ENCODE measurements at regions not wholly inside any gene's neighbourhood (a gene's known extent, or its start where the extent isn't known, plus 50 kb on each side); places are given as distances from the start of the nearest gene placed in this dataset.

DNA sequence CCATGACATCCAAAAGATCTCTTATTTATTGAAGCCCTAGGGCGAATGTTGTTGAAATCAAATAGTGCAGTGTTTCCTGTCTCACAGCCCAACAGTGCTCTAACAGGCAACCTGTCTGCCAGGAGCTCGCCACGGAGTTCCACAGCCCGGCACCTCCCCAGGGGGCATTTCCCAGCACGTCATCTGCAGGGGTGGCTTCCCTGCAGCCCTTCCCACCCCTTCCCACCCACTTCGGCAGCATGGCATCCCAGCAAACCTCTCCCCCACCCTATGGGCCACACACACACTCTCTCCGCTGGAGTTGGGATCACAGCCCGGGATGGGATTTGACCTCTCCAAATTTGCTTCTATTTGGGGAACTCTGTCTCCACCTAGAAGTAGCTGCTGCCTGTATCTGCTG lies 62.7 kb upstream of the C14orf180 start:
- in situ Hi-C loops (cut with MboI) (no loop called here), intact Hi-C loops (cut with micrococcal nuclease) (no loop called here)
- DNase-seq (ENCODE audit: extremely low read depth in 1 of 4, low spot score in 3 of 4) (no peak), FAIRE-seq (no peak), ATAC-seq (no peak)
- Histone ChIP-seq H3K36me3 (ENCODE audit: control insufficient read depth, insufficient read depth, low read length) (no peaks in the 10 kb centered on the region), H3K27me3 (ENCODE audit: control insufficient read depth in 2 of 2, insufficient read depth in 2 of 2, low read length in 2 of 2) (peaks cover 0 to 25% of the 10 kb centered on the region in 2 experiments; a peak in 1 of 5 replicates), H3K27ac (ENCODE audit: extremely low read depth, low read depth, low read length) (no peak overlapping the region), H2AFZ (ENCODE audit: low read depth, low read length) (no peak overlapping the region), H3K4me3 (no peak overlapping the region), H3K79me2 (ENCODE audit: control insufficient read depth, insufficient read depth, low read length) (no peaks in the 10 kb centered on the region), H3K4me2 (ENCODE audit: insufficient read depth, low read length) (no peak overlapping the region), H4K20me1 (replicated peaks; ENCODE audit: control insufficient read depth, insufficient read depth, low read length) (no peaks in the 10 kb centered on the region), H3K9ac (ENCODE audit: insufficient read depth in 1 of 2, low read depth in 2 of 2, low read length in 2 of 2) (no peak overlapping the region), H3K9me3 (replicated peaks; ENCODE audit: control insufficient read depth, insufficient read depth, low read depth, low read length) (no peaks in the 10 kb centered on the region), H3K9me1 (ENCODE audit: control insufficient read depth, insufficient read depth, low read length) (no peaks in the 10 kb centered on the region), H3K4me1 (replicated peaks in 1 of 2; ENCODE audit: control insufficient read depth in 2 of 2, insufficient read depth in 2 of 2, low read length in 2 of 2) (no peaks in the 10 kb centered on the region)
- ChIA-PET POLR2A (no interaction called here), CTCF (ENCODE audit: low intra/inter-chr PET ratio) (no interaction called here)
- 0% methylated on average over 6 of the region's 8 CpGs for WGBS (ENCODE audit: insufficient coverage, low coverage, missing lambda C conversion rate)
- no peak for TF ChIP-seq ATF7 (IDR thresholded peaks at IDR 0.05)
- TF ChIP-seq NRF1 (conservative IDR thresholded peaks at IDR 0.05 in 1 of 2, IDR thresholded peaks at IDR 0.05 in 1 of 2) = no peak
- BruUV-seq (replicated peaks) = no TSS peak

DNA sequence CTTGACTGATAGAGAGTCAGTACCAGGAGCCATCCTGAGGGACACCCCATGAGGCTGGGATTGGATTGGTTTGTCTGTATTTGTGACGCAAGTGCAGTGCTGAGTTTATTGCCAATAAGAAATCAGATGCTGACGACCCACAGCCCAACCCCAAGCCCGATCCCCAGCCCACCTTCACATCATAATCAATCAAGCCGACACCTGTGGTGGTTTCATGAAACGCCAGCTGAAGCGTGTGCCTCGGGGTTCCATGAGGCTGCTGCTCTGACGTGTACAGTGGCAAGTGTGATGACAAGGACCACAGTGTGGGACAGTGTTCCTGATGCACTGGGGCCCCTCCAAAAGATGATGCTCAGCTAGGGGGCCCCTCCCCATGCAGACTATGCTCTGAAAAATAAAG lies 62.1 kb upstream of the C14orf180 start:
- POLR2A ChIA-PET = no interaction called here
- no peak overlapping the region for H3K27ac ChIP-seq (ENCODE audit: extremely low read depth, low read depth, low read length)
- FAIRE-seq = no peak
- no TSS peak for BruUV-seq (replicated peaks)
- intact Hi-C loops (cut with micrococcal nuclease) = no loop called here
- WGBS (ENCODE audit: insufficient coverage, low coverage, missing lambda C conversion rate) = 0% methylated on average over 8 of the region's 8 CpGs
- no peak for TF ChIP-seq EGR1 (conservative IDR thresholded peaks at IDR 0.05)
- no peak for TF ChIP-seq CREBBP (IDR thresholded peaks at IDR 0.05; ENCODE audit: low read depth, low read length)
- no peak for TF ChIP-seq ZNF311 (CRISPR knock-in tag; IDR thresholded peaks at IDR 0.05)
- TF ChIP-seq KLF13 (tag; IDR thresholded peaks at IDR 0.05; ENCODE audit: borderline replicate concordance, low read depth) = no peak
- no peak for TF ChIP-seq GABPB2 (CRISPR knock-in tag; conservative IDR thresholded peaks at IDR 0.05)
- no peak for TF ChIP-seq NFE2L1 (tag; IDR thresholded peaks at IDR 0.05; ENCODE audit: borderline replicate concordance, low read depth)
- no peak for TF ChIP-seq ZNF785 (CRISPR knock-in tag; IDR thresholded peaks at IDR 0.05)
- no peak for TF ChIP-seq KLF16 (IDR thresholded peaks at IDR 0.05)
- TF ChIP-seq RBM22 (IDR thresholded peaks at IDR 0.05; ENCODE audit: low read depth, low read length, poor library complexity, severe bottlenecking) = no peak
- H3K4me1 ChIP-seq (replicated peaks in 1 of 2; ENCODE audit: control insufficient read depth in 2 of 2, insufficient read depth in 2 of 2, low read length in 2 of 2) = no peaks in the 10 kb centered on the region
- in situ Hi-C loops (cut with MboI) = no loop called here
- H3K27me3 ChIP-seq (ENCODE audit: control insufficient read depth in 2 of 2, insufficient read depth in 2 of 2, low read length in 2 of 2) = peaks cover 0 to 20% of the 10 kb centered on the region in 2 experiments; a peak in 1 of 5 replicates
- CTCF ChIA-PET (ENCODE audit: low intra/inter-chr PET ratio) = no interaction called here
- H3K4me2 ChIP-seq (ENCODE audit: insufficient read depth, low read length) = no peak overlapping the region
- no peak overlapping the region for H2AFZ ChIP-seq (ENCODE audit: low read depth, low read length)
- no peak overlapping the region for H3K9ac ChIP-seq (ENCODE audit: insufficient read depth in 1 of 2, low read depth in 2 of 2, low read length in 2 of 2)
- H3K9me1 ChIP-seq (ENCODE audit: control insufficient read depth, insufficient read depth, low read length) = no peaks in the 10 kb centered on the region
- no peak for ATAC-seq
- no peaks in the 10 kb centered on the region for H3K79me2 ChIP-seq (ENCODE audit: control insufficient read depth, insufficient read depth, low read length)
- no peaks in the 10 kb centered on the region for H3K9me3 ChIP-seq (replicated peaks; ENCODE audit: control insufficient read depth, insufficient read depth, low read depth, low read length)
- DNase-seq (ENCODE audit: extremely low read depth in 1 of 4, low spot score in 3 of 4) = no peak
- H3K4me3 ChIP-seq = no peak overlapping the region
- no peaks in the 10 kb centered on the region for H4K20me1 ChIP-seq (replicated peaks; ENCODE audit: control insufficient read depth, insufficient read depth, low read length)
- H3K36me3 ChIP-seq (ENCODE audit: control insufficient read depth, insufficient read depth, low read length) = no peaks in the 10 kb centered on the region

Data from K562 (cell line).